Psoas muscle (tissue), 7 donors: ENCODE measurements at regions not wholly inside any gene's neighbourhood (a gene's known extent, or its start where the extent isn't known, plus 50 kb on each side); places are given as distances from the start of the nearest gene placed in this dataset.

Experiments
- ATAC-seq, 4 donors: fragments of 200-7000 bp; cut with Tn5 transposase; one replicate each; pipeline ENCODE4 v1.9.1; 2020; ENCODE audit warnings: moderate library complexity in 3 of 4, mild to moderate bottlenecking in 2 of 4
- DNase-seq, 2 donors: peaks; one replicate each; pipeline ENCODE4 v3.0.0-alpha.2; 2020
- H3K27ac ChIP-seq: fragments of 200-600 bp; one replicate; pipeline ENCODE4 v1.8.0; 2022
- H3K27me3 ChIP-seq, 3 donors: fragments of 200-600 bp in 1 of 3; one replicate each; pipeline versions ENCODE4 v1.6.1 to v1.8.0; 2013 to 2022; ENCODE audit warnings: low read length in 2 of 3, mild to moderate bottlenecking in 2 of 3, moderate library complexity in 1 of 3; ENCODE audit not compliant: insufficient read depth in 3 of 3
- H3K36me3 ChIP-seq, 2 donors: fragments of 200-600 bp in 1 of 2; one replicate each; pipeline versions ENCODE4 v1.6.1 to v1.8.0; 2013 to 2022; ENCODE audit warnings: low read depth in 1 of 2, mild to moderate bottlenecking in 1 of 2, moderate library complexity in 1 of 2; ENCODE audit not compliant: insufficient read depth in 1 of 2
- H3K4me1 ChIP-seq: fragments of 200-600 bp; one replicate; pipeline ENCODE4 v1.8.0; 2022
- H3K4me3 ChIP-seq: fragments of 200-600 bp; one replicate; pipeline ENCODE4 v1.8.0; 2022; ENCODE audit warnings: mild to moderate bottlenecking
- H3K9me3 ChIP-seq: fragments of 200-600 bp; one replicate; pipeline ENCODE4 v1.8.0; 2022
- CTCF ChIP-seq: fragments of 200-600 bp; IDR thresholded peaks from one replicate; pipeline ENCODE4 v1.8.0; 2022; ENCODE audit warnings: antibody characterized with exemption
- WGBS, 3 donors: extraction: QIAGEN DNeasy Blood & Tissue Kit; methylation state at CpG; one replicate each; pipeline versions ENCODE4 v1.1.6 to v1.1.7; 2013; 5-methylcytosine and 5-hydroxymethylcytosine counted together
- intact Hi-C, 2 donors: fragments of 100-400 bp; cut with DNase I; formaldehyde crosslinking; loops; one replicate each; pipeline versions ENCODE4 v1.11.0 to v1.14.2; 2022
- donor health status: healthy with polysubstance abuse.
- donor health status: DM: no; HTN: no; CAD: no; lungs with moderate emphysema.
- donor health status: Bipolar disorder and iron deficiency.
- donor health status: healthy.
- donor health status: DM: yes; HTN: yes; CAD: no.
- donor health status: DM: no; HTN: no; CAD: no.
- donor health status: DM: yes; HTN: yes; CAD: no.

DNA sequence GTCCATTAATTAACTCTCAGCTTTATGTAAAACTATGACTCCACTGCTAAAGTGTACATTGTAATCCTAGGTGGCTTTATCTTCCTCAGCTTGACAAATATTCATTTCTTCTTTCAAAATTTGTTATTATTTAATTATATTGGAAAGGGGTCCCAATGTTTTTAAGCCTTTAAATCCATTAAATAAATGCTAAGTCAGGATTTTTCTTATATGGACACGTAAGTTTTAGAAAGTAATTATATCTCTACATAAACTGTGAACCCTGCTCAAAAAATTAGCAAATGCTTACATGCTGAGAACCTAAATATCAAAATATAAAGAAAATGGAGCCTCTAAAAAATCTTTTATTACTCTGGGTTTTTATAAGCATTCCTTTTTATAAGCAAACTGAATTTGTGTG is 78.2 kb upstream of the MIR17HG start:
- no peaks in the 10 kb centered on the region for H3K4me1 ChIP-seq
- H3K4me3 ChIP-seq, result no peak overlapping the region
- intact Hi-C loops, result no loop called here
- DNase-seq (no peak), ATAC-seq (no peak)
- WGBS, 3 donors, result 79 to 94% (median 86%) methylated on average over 1 of the region's 1 CpG
- no peak overlapping the region for H3K27ac ChIP-seq
- no peaks in the 10 kb centered on the region for H3K9me3 ChIP-seq
- no peak for TF ChIP-seq CTCF
- no peaks in the 10 kb centered on the region for H3K27me3 ChIP-seq
- H3K36me3 ChIP-seq, result no peaks in the 10 kb centered on the region

DNA sequence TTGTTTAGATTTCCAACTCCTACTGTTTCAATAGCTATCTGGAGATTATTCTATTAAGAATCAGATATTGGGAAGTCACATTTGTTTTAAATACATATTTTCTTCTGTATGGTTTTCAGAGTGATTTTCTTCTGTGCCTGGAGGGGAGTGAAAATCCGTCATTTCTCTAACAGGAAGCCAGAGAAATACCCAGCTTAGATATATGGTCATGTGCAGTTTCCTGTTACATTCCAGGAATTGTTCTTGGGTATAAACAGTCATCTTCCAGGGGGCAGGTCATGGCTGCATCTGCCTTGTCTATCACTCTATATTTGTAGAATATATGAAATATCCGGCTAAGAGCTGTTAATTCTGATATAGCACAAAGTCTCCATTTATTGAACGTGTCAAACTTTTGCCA is 77.5 kb upstream of the MIR17HG start:
- no peak overlapping the region for H3K27ac ChIP-seq
- H3K27me3 ChIP-seq, result no peaks in the 10 kb centered on the region
- intact Hi-C loops, result no loop called here
- no peak for ATAC-seq
- no peaks in the 10 kb centered on the region for H3K4me1 ChIP-seq
- no peak overlapping the region for H3K4me3 ChIP-seq
- DNase-seq, result no peak
- no peaks in the 10 kb centered on the region for H3K9me3 ChIP-seq
- 26 to 34% (median 27%) methylated on average over 3 of the region's 3 CpGs for WGBS, 3 donors
- no peaks in the 10 kb centered on the region for H3K36me3 ChIP-seq
- no peak for TF ChIP-seq CTCF

DNA sequence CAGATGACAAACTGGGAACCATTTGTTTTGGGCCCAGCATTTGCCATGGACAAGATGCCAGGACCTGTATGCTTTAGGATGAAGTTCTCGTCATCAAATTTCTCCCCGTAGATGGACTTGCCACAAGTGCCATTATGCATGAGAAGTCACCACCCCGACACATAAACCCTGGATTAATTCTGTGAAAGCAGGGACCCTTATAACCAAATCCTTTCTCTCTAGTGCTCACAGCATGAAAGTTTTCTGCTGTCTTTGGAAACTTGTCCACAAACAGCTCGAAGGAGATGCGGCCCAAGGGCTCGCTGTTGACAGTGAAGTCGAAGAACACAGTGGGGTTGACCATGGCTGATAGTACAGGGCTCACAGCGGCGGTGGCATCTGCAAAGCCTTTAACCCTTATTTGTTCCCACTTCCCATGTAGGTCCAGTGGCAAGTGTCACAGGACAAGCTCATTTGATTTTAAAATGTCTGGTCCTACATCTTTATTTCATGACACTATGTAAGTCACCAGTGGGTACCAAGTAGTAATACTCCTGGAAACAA is 75.2 kb upstream of the MIR17HG start:
- ATAC-seq (no peak), DNase-seq (no peak)
- Histone ChIP-seq H3K4me3 (no peak overlapping the region), H3K27ac (no peak overlapping the region), H3K27me3 (no peaks in the 10 kb centered on the region), H3K4me1 (no peaks in the 10 kb centered on the region), H3K9me3 (no peaks in the 10 kb centered on the region), H3K36me3 (no peaks in the 10 kb centered on the region)
- TF ChIP-seq CTCF, result no peak
- 93 to 94% (median 94%) methylated on average over 9 of the region's 9 CpGs for WGBS, 3 donors
- intact Hi-C loops, result no loop called here

- WGBS, 3 donors, result 74 to 82% (median 76%) methylated on average over 3 of the region's 3 CpGs
- intact Hi-C loops, result no loop called here
- Histone ChIP-seq H3K9me3 (no peaks in the 10 kb centered on the region), H3K4me3 (no peak overlapping the region), H3K4me1 (no peaks in the 10 kb centered on the region), H3K27me3 (no peaks in the 10 kb centered on the region), H3K36me3 (no peaks in the 10 kb centered on the region), H3K27ac (no peak overlapping the region)
- no peak for ATAC-seq
- no peak for TF ChIP-seq CTCF
- no peak for DNase-seq
Observed at GRCh38 chr13:91273675-91274074, 73.8 kb upstream of the MIR17HG start.

DNA sequence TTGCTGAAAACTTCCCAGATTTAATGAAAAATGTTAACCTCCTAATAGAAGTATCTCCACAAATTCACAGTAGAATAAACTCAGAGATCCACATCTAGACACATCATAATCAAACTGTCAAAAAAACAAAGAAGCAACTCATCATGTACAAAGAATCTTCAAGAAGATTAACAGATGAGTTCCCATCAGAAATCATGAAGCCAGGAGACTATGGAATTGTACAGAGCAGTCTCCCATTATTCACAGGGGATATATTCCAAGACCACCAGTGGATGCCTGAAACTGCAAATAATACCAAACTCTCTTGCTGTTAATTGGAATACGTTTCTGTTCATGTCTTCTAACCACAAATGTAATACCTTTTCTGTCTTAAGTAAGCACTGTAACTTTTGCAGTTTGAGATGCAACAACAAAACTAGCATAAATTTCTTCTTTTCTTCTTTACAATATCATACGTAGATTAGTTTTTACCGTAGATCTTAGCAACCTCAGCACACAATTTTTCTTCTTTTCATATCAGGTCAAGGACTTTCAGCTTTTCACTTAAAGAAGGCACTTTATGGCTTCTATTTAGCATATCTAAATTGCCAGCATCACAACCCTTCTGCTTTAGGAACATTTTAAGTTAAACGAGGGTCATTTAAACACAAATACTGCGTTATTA is 70.3 kb upstream of the MIR17HG start:
- H3K9me3 ChIP-seq, result no peaks in the 10 kb centered on the region
- no peak for TF ChIP-seq CTCF
- no peak for DNase-seq
- 84 to 88% (median 87%) methylated on average over 5 of the region's 5 CpGs for WGBS, 3 donors
- H3K4me1 ChIP-seq, result no peaks in the 10 kb centered on the region
- ATAC-seq, result no peak
- H3K4me3 ChIP-seq, result no peak overlapping the region
- peaks cover 0 to 3% (median 0%) of the 10 kb centered on the region in 3 donors for H3K27me3 ChIP-seq
- no peaks in the 10 kb centered on the region for H3K36me3 ChIP-seq
- no peak overlapping the region for H3K27ac ChIP-seq
- intact Hi-C loops, result no loop called here
